GM18508 (cell line): ENCODE measurements at regions not wholly inside any gene's neighbourhood (a gene's known extent, or its start where the extent isn't known, plus 50 kb on each side); places are given as distances from the start of the nearest gene placed in this dataset.
"Not testable (repeated sequence)": the region's sequence is repeated elsewhere in the genome, so short reads cannot be mapped to it uniquely, and the experiment has no call there.

ENCODE experiments used
- ATAC-seq: cut with Tn5 transposase; IDR thresholded peaks from one replicate; pipeline ENCODE4 v1.9.1; 2021; ENCODE audit warnings: moderate number of reproducible peaks; ENCODE audit not compliant: insufficient read depth, unreplicated experiment

- no peak for ATAC-seq
Measured at GRCh38 chr2:184359379-184359778, 238.9 kb upstream of the ZNF804A start.

- ATAC-seq = no peak
Measured at GRCh38 chr2:184363213-184363612, 235.1 kb upstream of the ZNF804A start.

- no peak for ATAC-seq
Measured at GRCh38 chr2:184367211-184367610, 231.1 kb upstream of the ZNF804A start.

- no peak for ATAC-seq
Measured at GRCh38 chr2:184369307-184369706, 229.0 kb upstream of the ZNF804A start.

GRCh38 chr2:184370954-184371353, 227.4 kb upstream of the ZNF804A start:
- ATAC-seq = no peak

GRCh38 chr2:184371641-184372040, 226.7 kb upstream of the ZNF804A start:
- no peak for ATAC-seq

- no peak for ATAC-seq
Measured at GRCh38 chr2:184372484-184372883, 225.8 kb upstream of the ZNF804A start.

GRCh38 chr2:184394642-184395041, 203.7 kb upstream of the ZNF804A start:
- no peak for ATAC-seq

- no peak for ATAC-seq
Measured at GRCh38 chr2:184402381-184402780, 195.9 kb upstream of the ZNF804A start.

- not testable (repeated sequence) for ATAC-seq
Measured at GRCh38 chr2:184407041-184407630, 191.2 kb upstream of the ZNF804A start.

GRCh38 chr2:184410160-184410559, 188.2 kb upstream of the ZNF804A start:
- no peak for ATAC-seq

- no peak for ATAC-seq
Measured at GRCh38 chr2:184413221-184413620, 185.1 kb upstream of the ZNF804A start.

GRCh38 chr2:184413671-184414229, 184.6 kb upstream of the ZNF804A start:
- no peak for ATAC-seq

- no peak for ATAC-seq
Measured at GRCh38 chr2:184416146-184416913, 182.0 kb upstream of the ZNF804A start.

- ATAC-seq = no peak
Measured at GRCh38 chr2:184419744-184420143, 178.6 kb upstream of the ZNF804A start.

GRCh38 chr2:184421456-184421855, 176.9 kb upstream of the ZNF804A start:
- not testable (repeated sequence) for ATAC-seq

GRCh38 chr2:184425083-184425482, 173.2 kb upstream of the ZNF804A start:
- ATAC-seq = no peak

GRCh38 chr2:184444217-184444616, 154.1 kb upstream of the ZNF804A start:
- peak; percentile 91 for ATAC-seq

- ATAC-seq = no peak
Measured at GRCh38 chr2:184444623-184445223, 153.6 kb upstream of the ZNF804A start.

GRCh38 chr2:184449760-184450159, 148.6 kb upstream of the ZNF804A start:
- no peak for ATAC-seq

GRCh38 chr2:184452907-184453306, 145.4 kb upstream of the ZNF804A start:
- ATAC-seq = no peak
